NCI-H2081 (cell line): ENCODE measurements at regions not wholly inside any gene's neighbourhood (a gene's known extent, or its start where the extent isn't known, plus 50 kb on each side); places are given as distances from the start of the nearest gene placed in this dataset.
"Not testable (repeated sequence)": the region's sequence is repeated elsewhere in the genome, so short reads cannot be mapped to it uniquely, and the experiment has no call there.

Experiments used
- DNase-seq, 2 experiments: peaks; one replicate each; lab custom pipeline; 2025; lab: John Stamatoyannopoulos, UW

GRCh38 chr1:189983166-189983890, 494.3 kb downstream of the BRINP3 start:
- no peak for DNase-seq

DNA sequence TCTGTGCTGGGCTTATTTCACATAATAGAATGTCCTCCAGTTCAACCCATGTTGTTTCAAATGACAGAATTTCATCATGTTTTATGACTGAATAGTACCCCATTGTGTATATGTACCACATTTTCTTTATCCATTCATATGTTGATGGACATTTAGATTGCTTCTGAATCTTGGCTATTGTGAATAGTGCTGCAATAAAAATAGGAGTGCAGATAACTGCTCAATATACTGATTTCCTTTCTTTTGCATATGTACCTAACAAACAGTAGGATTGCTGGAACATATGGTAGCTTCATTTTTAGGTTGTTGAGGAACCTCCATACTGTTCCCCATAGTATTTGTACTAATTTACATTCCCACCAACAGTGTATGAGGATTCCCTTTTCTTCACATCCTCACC, 491.1 kb downstream of the BRINP3 start:
- DNase-seq, result no peak

GRCh38 chr1:189987509-189987908, 490.2 kb downstream of the BRINP3 start:
- peak in 1 of 2 experiments; percentile 22 for DNase-seq

DNA sequence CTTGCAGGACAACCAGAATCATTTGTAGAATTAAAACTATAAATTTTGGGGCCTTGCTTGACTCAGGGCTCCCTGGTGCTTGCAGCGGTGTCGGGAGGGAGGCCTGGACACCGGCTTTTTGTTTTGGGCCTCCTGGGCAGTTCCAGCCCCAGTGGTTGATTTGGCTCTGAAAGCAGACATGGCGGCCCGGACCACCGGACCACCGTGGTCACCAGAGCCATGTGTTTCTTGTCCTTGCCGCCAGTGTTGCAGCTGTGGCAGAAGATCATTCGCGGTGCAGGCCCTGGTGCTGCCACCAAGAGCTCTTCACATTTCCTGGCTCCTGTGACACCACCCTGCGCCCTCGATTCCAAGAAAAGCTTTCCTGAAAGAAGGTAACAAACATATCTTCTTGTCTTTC, 484.8 kb downstream of the BRINP3 start:
- no peak for DNase-seq

- DNase-seq, result no peak
These were observed 477.2 kb downstream of the BRINP3 start for GRCh38 chr1:190000365-190000872.

DNA sequence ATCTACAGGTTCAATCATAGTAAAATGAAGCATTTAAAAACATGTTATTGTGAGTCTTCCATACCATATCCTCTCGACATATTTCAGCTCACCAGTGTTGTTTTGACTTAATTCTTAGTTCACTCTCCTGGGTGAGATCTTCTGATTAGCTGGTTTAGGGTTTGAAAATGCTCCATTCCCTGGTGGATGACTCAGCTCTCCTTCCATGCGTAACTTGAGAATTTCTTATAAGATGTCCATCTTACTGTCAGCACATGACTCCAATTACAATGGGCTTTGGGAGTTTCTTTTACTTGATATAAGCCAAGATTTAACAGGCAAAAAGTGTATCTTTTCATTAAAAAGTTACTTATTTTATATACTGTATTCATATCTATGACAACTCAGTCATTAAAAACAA, 476.5 kb downstream of the BRINP3 start:
- no peak for DNase-seq

DNA sequence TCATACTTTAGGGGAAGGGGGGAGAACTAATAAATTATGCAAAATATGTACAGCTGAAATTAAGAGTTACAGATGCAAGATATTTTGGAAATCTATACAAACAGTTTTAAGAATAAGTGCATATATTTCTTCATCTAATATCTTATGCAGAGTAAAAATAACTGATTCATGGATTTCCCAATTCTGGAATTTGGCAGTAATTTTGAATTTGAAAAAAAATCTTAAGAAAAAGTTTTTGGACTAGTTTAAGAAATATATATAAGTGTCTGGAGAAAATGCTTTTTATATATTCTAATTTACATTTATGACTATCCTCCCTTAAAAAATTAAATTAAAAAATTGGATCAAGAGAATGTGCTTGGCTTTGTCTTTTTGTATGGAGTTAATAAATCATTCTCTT, 474.3 kb downstream of the BRINP3 start:
- DNase-seq, result no peak

GRCh38 chr1:190011585-190011984, 466.1 kb downstream of the BRINP3 start:
- DNase-seq, result no peak

GRCh38 chr1:190019151-190019550, 458.5 kb downstream of the BRINP3 start:
- DNase-seq, result not testable (repeated sequence)

- no peak for DNase-seq
These were observed 457.9 kb downstream of the BRINP3 start for GRCh38 chr1:190019717-190020116.

DNA sequence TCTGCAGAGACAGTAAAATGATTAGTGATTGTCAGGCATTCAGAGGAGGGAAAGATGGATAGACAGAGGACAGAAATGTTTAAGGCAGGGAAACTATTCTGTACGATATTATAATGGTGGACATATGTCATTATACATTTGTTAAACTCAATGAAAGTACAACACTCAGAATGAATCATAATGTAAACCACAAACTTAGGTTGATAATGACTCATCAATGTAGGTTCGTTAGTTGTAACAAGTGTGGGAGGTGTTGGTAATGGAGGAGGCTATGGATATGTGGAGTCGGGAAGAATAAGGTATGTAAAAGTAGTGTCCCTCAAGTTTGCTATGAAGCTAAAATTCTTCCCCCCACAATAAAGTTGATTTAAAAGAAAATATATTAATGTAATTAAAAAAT, 455.0 kb downstream of the BRINP3 start:
- DNase-seq, result no peak

GRCh38 chr1:190029441-190029840, 448.2 kb downstream of the BRINP3 start:
- DNase-seq, result no peak

GRCh38 chr1:190043655-190044054, 434.0 kb downstream of the BRINP3 start:
- DNase-seq, result no peak

GRCh38 chr1:190046231-190046630, 431.4 kb downstream of the BRINP3 start:
- no peak for DNase-seq
